HCT116 (cell line): ENCODE measurements at regions not wholly inside any gene's neighbourhood (a gene's known extent, or its start where the extent isn't known, plus 50 kb on each side); places are given as distances from the start of the nearest gene placed in this dataset.

Source experiments
- ATAC-seq: fragments of 200-7000 bp; cut with Tn5 transposase; 2 replicates; pipeline ENCODE4 v1.9.1; 2020; ENCODE audit warnings: mild to moderate bottlenecking, moderate library complexity
- BruUV-seq: library from RNA; stranded (reverse); fragments of 400-500 nt; replicated peaks from 2 replicates; lab custom pipeline; 2021; lab: Mats Ljungman, UMichigan
- CTCF ChIA-PET: fragments of 300-600 bp; sonication (Branson Sonifier 250); formaldehyde crosslinking; loops from one replicate; lab custom pipeline; 2021; ENCODE audit warnings: antibody characterized with exemption; lab: Charles Lee
- POLR2A ChIA-PET: fragments of 300-600, 350-600 bp; sonication (Branson Sonifier 250); formaldehyde crosslinking; loops from one replicate; lab custom pipeline; 2021; ENCODE audit warnings: antibody characterized with exemption; lab: Charles Lee
- RAD21 ChIA-PET, 2 experiments: fragments of 300-600 bp; sonication (Branson Sonifier 250); formaldehyde crosslinking; loops; one replicate each; lab custom pipeline; 2023; ENCODE audit warnings: low total read pairs in 2 of 2; ENCODE audit not compliant: uncharacterized antibody in 2 of 2, unreplicated experiment in 2 of 2, low non-redundant PET in 1 of 2; lab: Charles Lee
- DNase-seq: peaks from one replicate; pipeline ENCODE4 v3.0.0-alpha.2; 2010; ENCODE audit warnings: low read depth, low spot score
- H2AFZ ChIP-seq: fragments of 200-600 bp; shearing (Covaris generic), sonication (generic); 2 replicates; pipeline ENCODE4 v1.6.1; 2017; ENCODE audit warnings: low read depth, mixed run types, mixed read lengths, antibody characterized with exemption, low read length; ENCODE audit not compliant: poor library complexity, severe bottlenecking
- H3K27ac ChIP-seq: 2 replicates; pipeline ENCODE4 v1.5.1; 2012; ENCODE audit warnings: low read depth, low read length
- H3K27me3 ChIP-seq: fragments of 200-600 bp; sonication (generic); 2 replicates; pipeline ENCODE4 v1.6.1; 2016; ENCODE audit warnings: mixed run types, low read length, mixed read lengths; ENCODE audit not compliant: insufficient read depth
- H3K36me3 ChIP-seq, 2 experiments: fragments of 200-500 bp in 1 of 2; fragments of 200-600 bp in 1 of 2; sonication (Bioruptor generic) in 1 of 2; sonication (generic) in 1 of 2; 2 replicates each; pipeline versions ENCODE4 v1.5.1 to v1.6.1; 2014 to 2016; ENCODE audit warnings: low read length in 2 of 2, inconsistent platforms in 1 of 2, mixed read lengths in 1 of 2, mixed run types in 1 of 2; ENCODE audit not compliant: insufficient read depth in 2 of 2, control insufficient read depth in 1 of 2
- H3K4me1 ChIP-seq, 2 experiments: fragments of 200-600 bp in 1 of 2; sonication (generic) in 1 of 2; 2 replicates each; pipeline versions ENCODE4 v1.5.1 to v1.6.1; 2012 to 2017; ENCODE audit warnings: low read length in 2 of 2, inconsistent platforms in 1 of 2, mild to moderate bottlenecking in 1 of 2, mixed read lengths in 1 of 2, mixed run types in 1 of 2, moderate library complexity in 1 of 2; ENCODE audit not compliant: insufficient read depth in 2 of 2, control insufficient read depth in 1 of 2
- H3K4me2 ChIP-seq: fragments of 200-600 bp; sonication (generic); 2 replicates; pipeline ENCODE4 v1.6.1; 2017; ENCODE audit warnings: mixed run types, low read length, mixed read lengths
- H3K4me3 ChIP-seq, 2 experiments: fragments of 200-600 bp in 1 of 2; sonication (generic) in 1 of 2; replicated peaks in 1 of 2; 2 replicates each; pipeline ENCODE4 v1.5.1; 2011 to 2016; ENCODE audit warnings: low read length in 2 of 2, control low read depth in 1 of 2, low read depth in 1 of 2, mild to moderate bottlenecking in 1 of 2, mixed read lengths in 1 of 2, mixed run types in 1 of 2
- H3K79me2 ChIP-seq: fragments of 200-600 bp; sonication (generic); 2 replicates; pipeline ENCODE4 v1.6.1; 2017; ENCODE audit warnings: mild to moderate bottlenecking, mixed run types, low read length, moderate library complexity, mixed read lengths; ENCODE audit not compliant: insufficient read depth
- H3K9ac ChIP-seq: fragments of 200-600 bp; sonication (generic); 2 replicates; pipeline ENCODE4 v1.6.1; 2016; ENCODE audit warnings: low read length, mixed read lengths
- H3K9me2 ChIP-seq: fragments of 200-600 bp; sonication (generic), shearing (Covaris generic); 2 replicates; pipeline ENCODE4 v1.6.1; 2017; ENCODE audit warnings: mixed run types, mild to moderate bottlenecking, moderate library complexity; ENCODE audit not compliant: insufficient read depth
- H3K9me3 ChIP-seq, 2 experiments: fragments of 200-500 bp in 1 of 2; fragments of 200-600 bp in 1 of 2; sonication (Bioruptor generic) in 1 of 2; sonication (generic) in 1 of 2; 2 replicates each; pipeline ENCODE4 v1.6.1; 2014 to 2017; ENCODE audit warnings: low read length in 2 of 2, mixed read lengths in 2 of 2, inconsistent platforms in 1 of 2, low read depth in 1 of 2, mild to moderate bottlenecking in 1 of 2, mixed run types in 1 of 2, moderate library complexity in 1 of 2; ENCODE audit not compliant: control insufficient read depth in 1 of 2, insufficient read depth in 1 of 2
- H4K20me1 ChIP-seq: fragments of 200-600 bp; sonication (generic), shearing (Covaris generic); 2 replicates; pipeline ENCODE4 v1.6.1; 2017; ENCODE audit warnings: mixed run types, mild to moderate bottlenecking, moderate library complexity; ENCODE audit not compliant: insufficient read depth
- CEBPB ChIP-seq: IDR thresholded peaks from 2 replicates; pipeline ENCODE4 v1.6.1; 2012; ENCODE audit warnings: low read depth
- CTCF ChIP-seq, 3 experiments: fragments of 200-600 bp in 1 of 3; sonication (generic) in 1 of 3; IDR thresholded peaks in 2 of 3; conservative IDR thresholded peaks in 1 of 3; 2 replicates each; pipeline ENCODE4 v1.5.1; 2012 to 2017; ENCODE audit warnings: low read depth in 2 of 3, low read length in 2 of 3, antibody characterized with exemption in 1 of 3, borderline replicate concordance in 1 of 3, control low read depth in 1 of 3, mild to moderate bottlenecking in 1 of 3, mixed read lengths in 1 of 3, mixed run types in 1 of 3, moderate library complexity in 1 of 3; ENCODE audit not compliant: insufficient read depth in 1 of 3
- EGR1 ChIP-seq: IDR thresholded peaks from 2 replicates; pipeline ENCODE4 v1.6.1; 2012; ENCODE audit warnings: low read depth
- ELF1 ChIP-seq: IDR thresholded peaks from 2 replicates; pipeline ENCODE4 v1.6.1; 2012; ENCODE audit warnings: low read depth, borderline replicate concordance
- EZH2 ChIP-seq: fragments of 200-600 bp; sonication (generic); IDR thresholded peaks from 2 replicates; pipeline ENCODE4 v1.6.1; 2017; ENCODE audit warnings: antibody characterized with exemption, mixed run types
- EZH2phosphoT487 ChIP-seq: fragments of 200-600 bp; IDR thresholded peaks from 2 replicates; pipeline ENCODE4 v1.6.1; 2018; ENCODE audit warnings: antibody characterized with exemption, borderline replicate concordance
- JUND ChIP-seq: IDR thresholded peaks from 2 replicates; pipeline ENCODE4 v1.6.1; 2012
- MAX ChIP-seq: IDR thresholded peaks from 2 replicates; pipeline ENCODE4 v1.6.1; 2012
- POLR2A ChIP-seq: IDR thresholded peaks from 2 replicates; pipeline ENCODE4 v1.7.0; 2011; ENCODE audit warnings: borderline replicate concordance; ENCODE audit not compliant: insufficient read depth, insufficient read length; ENCODE audit errors: extremely low read depth
- POLR2AphosphoS5 ChIP-seq: IDR thresholded peaks from 2 replicates; pipeline ENCODE4 v1.6.1; 2011; ENCODE audit warnings: mild to moderate bottlenecking, low read depth, low read length, moderate library complexity
- SIN3A ChIP-seq: IDR thresholded peaks from 2 replicates; pipeline ENCODE4 v1.6.1; 2012; ENCODE audit warnings: low read depth
- SRF ChIP-seq: IDR thresholded peaks from 2 replicates; pipeline ENCODE4 v1.6.1; 2012; ENCODE audit warnings: low read depth
- YY1 ChIP-seq: IDR thresholded peaks from 2 replicates; pipeline ENCODE4 v1.6.1; 2011; ENCODE audit warnings: low read length, low read depth, moderate library complexity, mild to moderate bottlenecking; ENCODE audit not compliant: insufficient replicate concordance; ENCODE audit errors: extremely low read depth
- ZBTB33 ChIP-seq: IDR thresholded peaks from 2 replicates; pipeline ENCODE4 v1.6.1; 2011; ENCODE audit warnings: mild to moderate bottlenecking, low read length, moderate library complexity; ENCODE audit not compliant: insufficient replicate concordance; ENCODE audit errors: extremely low read depth
- ZNF274 ChIP-seq: fragments of 200-500 bp; sonication (Bioruptor generic); IDR thresholded peaks from 2 replicates; pipeline ENCODE4 v1.6.1; 2014; ENCODE audit warnings: mild to moderate bottlenecking, low read depth, low read length, inconsistent platforms
- intact Hi-C: fragments of 100-400 bp; cut with micrococcal nuclease; formaldehyde crosslinking; loops from 2 replicates; pipeline ENCODE4 v1.10.0; 2022

- no peaks in the 10 kb centered on the region for H3K9me3 ChIP-seq
- TF ChIP-seq CEBPB (no peak), SRF (no peak), ELF1 (no peak), YY1 (no peak), EGR1 (no peak), EZH2 (no peak), ZNF274 (no peak), CTCF (IDR thresholded peaks at IDR 0.05 in 2 of 3, conservative IDR thresholded peaks at IDR 0.05 in 1 of 3; ENCODE audit: borderline replicate concordance in 1 of 3, insufficient read depth in 1 of 3, low read depth in 2 of 3, low read length in 2 of 3) (no peak), POLR2AphosphoS5 (no peak), POLR2A (no peak), ZBTB33 (no peak), SIN3A (no peak), JUND (no peak), MAX (no peak), EZH2phosphoT487 (no peak)
- ChIA-PET RAD21 (no interaction called here), CTCF (no interaction called here), POLR2A (no interaction called here)
- no peaks in the 10 kb centered on the region for H3K79me2 ChIP-seq
- no peaks in the 10 kb centered on the region for H3K27me3 ChIP-seq
- H3K9ac ChIP-seq = no peak overlapping the region
- no TSS peak for BruUV-seq
- intact Hi-C loops = no loop called here
- H3K4me1 ChIP-seq = no peaks in the 10 kb centered on the region
- DNase-seq = no peak
- H3K27ac ChIP-seq = no peak overlapping the region
- H2AFZ ChIP-seq = no peak overlapping the region
- H3K4me2 ChIP-seq = no peak overlapping the region
- H3K36me3 ChIP-seq = no peaks in the 10 kb centered on the region
- H4K20me1 ChIP-seq = no peaks in the 10 kb centered on the region
- no peaks in the 10 kb centered on the region for H3K9me2 ChIP-seq
- H3K4me3 ChIP-seq = no peak overlapping the region
- no peak for ATAC-seq
Observed at GRCh38 chr4:187715466-187715865, 280.1 kb upstream of the ZFP42 start.
